WTC11 (cell line): ENCODE measurements at regions not wholly inside any gene's neighbourhood (a gene's known extent, or its start where the extent isn't known, plus 50 kb on each side); places are given as distances from the start of the nearest gene placed in this dataset.
"Not testable (repeated sequence)": the region's sequence is repeated elsewhere in the genome, so short reads cannot be mapped to it uniquely, and the experiment has no call there.

ENCODE experiments used
- FOXJ3 ChIP-seq: sonication (generic); formaldehyde crosslinking; IDR thresholded peaks from 2 replicates; pipeline ENCODE4 v1.9.0; 2021; ENCODE audit warnings: missing genetic modification reagents, mild to moderate bottlenecking, borderline replicate concordance
- ZNF121 ChIP-seq: sonication (generic); formaldehyde crosslinking; IDR thresholded peaks from 2 replicates; pipeline ENCODE4 v1.8.0; 2023; ENCODE audit warnings: missing genetic modification reagents
- TF ChIP-seq, protein P1 (sequence below): sonication (generic); formaldehyde crosslinking; conservative IDR thresholded peaks from 2 replicates; pipeline ENCODE4 v1.8.1; 2023; ENCODE audit warnings: mild to moderate bottlenecking, low read depth, missing genetic modification reagents, moderate library complexity
- TF ChIP-seq, protein P2 (sequence below): fragments of 200-600 bp; IDR thresholded peaks from 2 replicates; pipeline ENCODE4 v1.8.0; 2022; ENCODE audit warnings: antibody characterized with exemption

DNA sequence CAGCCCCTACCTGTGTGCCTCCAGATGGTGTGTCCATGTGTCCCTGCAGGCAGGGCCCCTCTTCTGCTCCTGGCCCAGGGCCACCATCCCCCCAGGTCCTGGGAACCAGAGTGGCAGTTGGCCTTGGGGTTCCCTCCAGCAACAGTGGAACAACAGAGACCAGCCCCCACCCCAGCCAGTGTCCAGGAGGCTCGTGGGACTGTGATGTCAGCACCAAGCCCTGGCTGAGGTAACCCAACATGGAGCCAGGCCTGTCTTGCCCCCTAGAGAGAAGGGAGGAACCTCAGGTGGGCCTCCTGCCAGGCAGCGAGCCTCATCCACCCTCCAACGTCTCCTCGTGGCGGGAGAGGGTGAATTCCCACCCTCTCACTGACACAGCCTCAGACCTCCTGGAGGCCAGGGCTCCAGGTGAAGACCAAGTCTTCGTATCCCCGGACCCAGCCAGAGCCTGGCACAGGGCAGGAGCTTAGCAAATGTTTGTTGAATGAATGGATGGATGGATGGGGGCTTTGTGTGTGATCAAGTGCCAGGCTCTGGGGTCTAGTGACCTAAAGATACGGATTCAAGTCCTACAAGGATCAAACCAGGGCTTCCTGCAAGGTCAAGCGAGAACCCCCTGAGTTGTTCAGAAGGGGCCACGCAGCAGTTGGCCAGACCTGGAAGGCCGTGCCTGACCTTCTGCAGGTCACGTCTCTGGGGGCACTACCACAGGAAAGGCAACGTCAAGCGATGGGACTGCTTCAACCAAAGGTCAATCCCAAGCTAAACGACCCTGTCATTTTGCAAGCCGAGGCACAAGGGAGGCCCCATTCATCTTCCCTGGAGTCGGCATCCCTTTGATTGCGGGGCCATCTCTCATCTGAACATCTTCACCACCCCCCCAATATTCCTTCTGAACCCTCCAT lies 204.7 kb downstream of the TBC1D2B start:
- TF ChIP-seq, protein P1, sequence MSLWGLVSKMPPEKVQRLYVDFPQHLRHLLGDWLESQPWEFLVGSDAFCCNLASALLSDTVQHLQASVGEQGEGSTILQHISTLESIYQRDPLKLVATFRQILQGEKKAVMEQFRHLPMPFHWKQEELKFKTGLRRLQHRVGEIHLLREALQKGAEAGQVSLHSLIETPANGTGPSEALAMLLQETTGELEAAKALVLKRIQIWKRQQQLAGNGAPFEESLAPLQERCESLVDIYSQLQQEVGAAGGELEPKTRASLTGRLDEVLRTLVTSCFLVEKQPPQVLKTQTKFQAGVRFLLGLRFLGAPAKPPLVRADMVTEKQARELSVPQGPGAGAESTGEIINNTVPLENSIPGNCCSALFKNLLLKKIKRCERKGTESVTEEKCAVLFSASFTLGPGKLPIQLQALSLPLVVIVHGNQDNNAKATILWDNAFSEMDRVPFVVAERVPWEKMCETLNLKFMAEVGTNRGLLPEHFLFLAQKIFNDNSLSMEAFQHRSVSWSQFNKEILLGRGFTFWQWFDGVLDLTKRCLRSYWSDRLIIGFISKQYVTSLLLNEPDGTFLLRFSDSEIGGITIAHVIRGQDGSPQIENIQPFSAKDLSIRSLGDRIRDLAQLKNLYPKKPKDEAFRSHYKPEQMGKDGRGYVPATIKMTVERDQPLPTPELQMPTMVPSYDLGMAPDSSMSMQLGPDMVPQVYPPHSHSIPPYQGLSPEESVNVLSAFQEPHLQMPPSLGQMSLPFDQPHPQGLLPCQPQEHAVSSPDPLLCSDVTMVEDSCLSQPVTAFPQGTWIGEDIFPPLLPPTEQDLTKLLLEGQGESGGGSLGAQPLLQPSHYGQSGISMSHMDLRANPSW (CRISPR knock-in tag), result not testable (repeated sequence)
- not testable (repeated sequence) for TF ChIP-seq ZNF121; FOXJ3 (CRISPR knock-in tag)
- TF ChIP-seq, protein P2, sequence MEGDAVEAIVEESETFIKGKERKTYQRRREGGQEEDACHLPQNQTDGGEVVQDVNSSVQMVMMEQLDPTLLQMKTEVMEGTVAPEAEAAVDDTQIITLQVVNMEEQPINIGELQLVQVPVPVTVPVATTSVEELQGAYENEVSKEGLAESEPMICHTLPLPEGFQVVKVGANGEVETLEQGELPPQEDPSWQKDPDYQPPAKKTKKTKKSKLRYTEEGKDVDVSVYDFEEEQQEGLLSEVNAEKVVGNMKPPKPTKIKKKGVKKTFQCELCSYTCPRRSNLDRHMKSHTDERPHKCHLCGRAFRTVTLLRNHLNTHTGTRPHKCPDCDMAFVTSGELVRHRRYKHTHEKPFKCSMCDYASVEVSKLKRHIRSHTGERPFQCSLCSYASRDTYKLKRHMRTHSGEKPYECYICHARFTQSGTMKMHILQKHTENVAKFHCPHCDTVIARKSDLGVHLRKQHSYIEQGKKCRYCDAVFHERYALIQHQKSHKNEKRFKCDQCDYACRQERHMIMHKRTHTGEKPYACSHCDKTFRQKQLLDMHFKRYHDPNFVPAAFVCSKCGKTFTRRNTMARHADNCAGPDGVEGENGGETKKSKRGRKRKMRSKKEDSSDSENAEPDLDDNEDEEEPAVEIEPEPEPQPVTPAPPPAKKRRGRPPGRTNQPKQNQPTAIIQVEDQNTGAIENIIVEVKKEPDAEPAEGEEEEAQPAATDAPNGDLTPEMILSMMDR, result not testable (repeated sequence)
